GM23248 (cell line): ENCODE measurements at regions not wholly inside any gene's neighbourhood (a gene's known extent, or its start where the extent isn't known, plus 50 kb on each side); places are given as distances from the start of the nearest gene placed in this dataset.

Experiments
- EZH2 ChIP-seq: fragments of 200-600 bp; sonication (generic); IDR thresholded peaks from 2 replicates; pipeline ENCODE4 v1.6.1; 2018; ENCODE audit warnings: antibody characterized with exemption, mild to moderate bottlenecking; ENCODE audit not compliant: insufficient read depth, poor library complexity, severe bottlenecking
- EZH2phosphoT487 ChIP-seq: fragments of 200-600 bp; sonication (generic); IDR thresholded peaks from 2 replicates; pipeline ENCODE4 v1.6.1; 2018; ENCODE audit warnings: antibody characterized with exemption, moderate library complexity, mild to moderate bottlenecking, low read depth; ENCODE audit not compliant: insufficient read depth

DNA sequence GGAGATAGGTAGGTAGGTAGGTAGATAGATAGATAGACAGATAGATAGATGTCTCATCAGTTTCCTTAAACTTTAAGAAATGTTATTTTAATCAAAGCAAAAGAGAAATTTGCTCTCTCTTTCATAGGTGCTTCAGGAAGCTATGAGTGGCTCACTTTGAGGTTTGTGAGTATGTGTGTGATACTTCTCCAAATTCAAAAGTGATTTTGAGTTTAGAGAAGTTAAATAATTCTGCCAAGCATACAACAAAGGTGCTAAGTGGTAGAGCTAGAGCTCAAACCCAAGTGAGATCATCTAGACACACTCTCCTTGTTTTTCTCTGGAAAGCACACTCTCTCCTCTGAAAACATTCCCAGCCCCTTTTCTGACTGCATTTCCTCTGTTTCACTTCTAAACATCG lies 156.2 kb downstream of the EDN1 start:
- TF ChIP-seq EZH2 (no peak), EZH2phosphoT487 (no peak)
